ENCODE measurements at regions not wholly inside any gene's neighbourhood (a gene's known extent, or its start where the extent isn't known, plus 50 kb on each side); places are given as distances from the start of the nearest gene placed in this dataset.
"Not testable (repeated sequence)": the region's sequence is repeated elsewhere in the genome, so short reads cannot be mapped to it uniquely, and the experiment has no call there.

DNA sequence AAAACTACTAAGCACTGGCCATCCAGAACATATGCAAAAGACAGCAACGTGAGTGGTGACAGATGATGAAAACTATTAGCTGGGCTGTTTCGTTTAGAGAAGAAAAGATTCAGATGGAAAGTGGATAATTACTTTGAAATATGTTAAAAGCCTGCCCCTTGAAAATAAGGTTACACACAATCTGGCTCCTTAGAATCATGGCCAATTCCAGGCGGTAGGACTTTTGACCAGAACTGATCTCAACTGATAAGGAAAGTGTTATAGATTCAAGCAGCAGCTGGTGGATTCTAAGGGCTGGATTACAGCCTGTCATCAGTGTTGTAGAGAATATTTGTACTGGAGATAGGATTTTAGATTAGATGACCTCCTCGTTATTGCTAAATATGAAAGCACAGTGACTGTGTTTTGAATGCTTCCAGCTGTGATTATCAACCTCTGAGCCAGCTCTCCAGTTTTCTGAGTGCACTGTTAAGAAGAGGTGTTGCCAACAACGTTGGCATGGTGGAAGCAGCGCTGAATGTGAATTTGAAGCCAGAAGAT is 75.1 kb downstream of the KBTBD2 start:
- DNase-seq: not testable (repeated sequence)

- DNase-seq: not testable (repeated sequence)
Observed at GRCh38 chr7:32814779-32815178, 76.8 kb downstream of the KBTBD2 start.

GRCh38 chr7:32809871-32810270 is 81.7 kb downstream of the KBTBD2 start:
- no peak for DNase-seq

GRCh38 chr7:32809347-32809746 is 82.2 kb downstream of the KBTBD2 start:
- DNase-seq: no peak

GRCh38 chr7:32803406-32804141 is 88.0 kb downstream of the KBTBD2 start:
- DNase-seq: no peak

- no peak for DNase-seq
Observed at GRCh38 chr7:32802305-32802910, 89.2 kb downstream of the KBTBD2 start.

- not testable (repeated sequence) for DNase-seq
Observed at GRCh38 chr7:32793053-32793452, 98.5 kb downstream of the KBTBD2 start.

GRCh38 chr7:32790766-32791430 is 100.7 kb downstream of the KBTBD2 start:
- not testable (repeated sequence) for DNase-seq

GRCh38 chr7:32789266-32789665 is 102.3 kb downstream of the KBTBD2 start:
- not testable (repeated sequence) for DNase-seq

DNA sequence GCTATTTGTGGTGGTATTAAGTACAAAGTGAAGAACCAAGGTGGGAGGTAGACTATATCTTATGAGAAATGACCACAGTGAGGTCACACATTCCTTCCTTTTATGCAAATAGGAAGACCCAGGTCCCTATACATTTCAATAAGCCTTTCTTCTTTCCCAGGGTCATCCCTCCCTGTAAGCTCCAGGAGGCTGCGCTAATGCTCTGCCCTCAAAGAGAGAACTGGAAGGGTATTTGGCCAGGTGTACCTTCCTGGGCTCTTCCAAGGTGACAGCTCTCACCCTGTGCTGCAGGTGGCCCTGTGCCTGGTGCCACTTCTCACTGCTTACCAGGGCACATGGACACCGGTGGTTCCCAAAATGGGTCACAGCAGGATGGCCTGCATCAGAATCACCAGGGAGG is 103.4 kb downstream of the KBTBD2 start:
- DNase-seq: not testable (repeated sequence)

- not testable (repeated sequence) for DNase-seq
Observed at GRCh38 chr7:32785365-32785944, 106.1 kb downstream of the KBTBD2 start.

DNA sequence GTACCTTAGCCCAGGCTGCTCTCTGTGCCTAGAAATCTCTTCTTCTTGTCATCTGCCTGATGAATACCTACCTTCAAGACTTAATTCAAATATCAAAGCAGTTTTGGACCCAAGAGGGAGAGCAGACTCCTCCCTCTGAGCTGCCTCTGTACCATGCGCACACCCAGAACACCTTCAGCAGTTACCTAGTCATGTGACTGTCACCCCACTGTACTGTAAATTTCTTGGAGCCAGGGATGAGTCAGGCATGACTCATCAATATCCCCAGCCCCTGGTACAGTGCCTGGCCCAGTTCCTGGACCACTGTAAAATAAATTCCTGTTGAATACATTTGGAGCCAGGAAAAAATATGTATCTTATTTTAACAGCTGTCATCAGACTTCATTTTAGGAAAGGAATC is 111.7 kb downstream of the KBTBD2 start:
- not testable (repeated sequence) for DNase-seq

DNA sequence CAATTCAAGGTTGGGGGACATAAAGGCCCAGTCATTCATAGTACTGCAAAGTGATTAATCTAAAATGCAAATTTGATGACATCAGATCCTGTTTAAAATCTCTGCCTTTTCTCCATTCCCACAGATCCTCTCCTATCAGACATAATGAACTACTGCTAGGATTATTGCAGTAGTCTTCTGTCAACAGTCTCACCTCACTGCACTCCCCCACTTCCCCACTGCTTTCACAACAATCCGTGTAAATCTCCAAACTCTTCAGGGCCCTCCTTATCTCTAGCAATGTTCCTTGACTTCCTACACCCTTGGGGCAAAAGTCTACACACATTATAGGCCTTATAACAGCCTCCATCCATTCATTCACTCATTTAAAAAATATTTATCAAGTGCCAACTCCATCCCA is 112.4 kb downstream of the KBTBD2 start:
- no peak for DNase-seq

- DNase-seq: not testable (repeated sequence)
Observed at GRCh38 chr7:32777041-32777666, 114.4 kb downstream of the KBTBD2 start.

- not testable (repeated sequence) for DNase-seq
Observed at GRCh38 chr7:32776318-32776717, 115.2 kb downstream of the KBTBD2 start.

GRCh38 chr7:32775809-32776208 is 115.8 kb downstream of the KBTBD2 start:
- DNase-seq: not testable (repeated sequence)

GRCh38 chr7:32774541-32774951 is 117.0 kb downstream of the KBTBD2 start:
- DNase-seq: no peak

DNA sequence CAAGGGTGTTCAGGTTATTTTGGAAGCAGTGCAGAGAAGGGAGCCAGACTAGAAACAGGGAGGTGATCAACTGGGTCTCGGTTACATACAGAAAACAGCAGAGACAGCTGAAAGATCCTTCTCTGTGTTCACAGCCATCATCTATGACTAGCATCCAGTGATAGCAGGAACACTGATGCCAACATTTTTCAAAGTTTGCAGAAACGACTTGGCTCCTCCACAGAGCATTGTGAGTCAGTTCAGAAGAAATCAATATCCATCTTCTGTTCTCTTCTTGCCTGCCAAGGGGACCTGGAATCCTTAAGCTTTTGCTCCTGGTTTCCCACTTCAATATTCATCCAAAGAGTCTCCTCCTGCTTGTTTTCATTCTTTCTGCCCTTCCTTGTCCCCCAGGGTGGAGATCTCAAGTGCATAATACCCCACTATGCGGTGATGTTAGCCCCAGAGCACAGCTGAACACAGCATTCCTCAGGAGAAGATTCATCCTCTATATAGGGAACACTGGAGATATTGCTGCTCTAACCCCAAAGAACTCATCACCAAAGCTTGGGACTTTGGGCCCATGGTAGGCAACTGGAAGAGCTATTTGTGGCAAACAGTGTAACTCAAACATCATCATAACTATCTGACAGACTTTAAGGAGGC is 122.6 kb downstream of the KBTBD2 start:
- DNase-seq: not testable (repeated sequence)

DNA sequence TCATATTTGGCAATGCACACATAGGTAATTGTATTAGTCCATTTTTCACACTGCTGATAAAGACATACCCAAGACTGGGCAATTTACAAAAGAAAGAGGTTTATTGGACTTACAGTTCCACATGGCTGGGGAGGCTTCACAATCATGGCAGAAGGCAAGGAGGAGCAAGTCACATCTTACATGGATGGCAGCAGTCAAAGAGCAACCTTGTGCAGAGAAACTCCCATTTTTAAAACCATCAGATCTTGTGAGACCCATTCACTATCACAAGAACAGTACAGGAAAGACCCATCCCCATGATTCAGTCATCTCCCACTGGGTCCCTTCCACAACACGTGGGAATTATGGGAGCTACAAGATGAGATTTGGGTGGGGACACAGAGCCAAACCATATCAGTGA is 123.2 kb downstream of the KBTBD2 start:
- not testable (repeated sequence) for DNase-seq

GRCh38 chr7:32765649-32766251 is 125.8 kb downstream of the KBTBD2 start:
- DNase-seq: not testable (repeated sequence)

GRCh38 chr7:32765185-32765584 is 126.4 kb downstream of the KBTBD2 start:
- DNase-seq: no peak

GRCh38 chr7:32762925-32763293 is 128.7 kb downstream of the KBTBD2 start:
- no peak for DNase-seq
